NOMO-1 (cell line): ENCODE measurements at regions not wholly inside any gene's neighbourhood (a gene's known extent, or its start where the extent isn't known, plus 50 kb on each side); places are given as distances from the start of the nearest gene placed in this dataset.
A peak's percentile ranks its signal among the peaks of the same experiment; 100 is the strongest.

Experiments used
- DNase-seq, 2 experiments: peaks; one replicate each; lab custom pipeline; 2025; ENCODE audit not compliant: unreplicated experiment in 2 of 2; lab: John Stamatoyannopoulos, UW

DNA sequence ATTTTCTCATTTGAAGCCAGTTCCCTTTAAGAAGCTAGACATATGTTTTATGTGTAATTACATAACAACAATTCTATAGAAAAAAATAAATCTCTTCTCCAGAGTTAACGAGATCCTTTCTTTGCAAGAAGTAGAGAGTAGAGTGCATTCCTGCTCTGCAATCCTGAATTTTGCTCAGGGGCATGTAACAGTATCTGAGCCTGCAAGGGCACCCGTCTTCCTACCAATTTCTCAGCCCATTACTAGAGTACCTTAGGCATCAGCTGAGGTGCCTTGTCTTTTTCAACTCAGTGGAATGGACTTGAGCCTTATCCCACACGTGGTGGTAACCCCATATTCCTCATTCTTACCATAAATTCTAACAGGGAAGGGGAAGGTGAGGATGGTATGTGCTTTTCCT lies 205.9 kb downstream of the IKZF2 start:
- no peak for DNase-seq

DNA sequence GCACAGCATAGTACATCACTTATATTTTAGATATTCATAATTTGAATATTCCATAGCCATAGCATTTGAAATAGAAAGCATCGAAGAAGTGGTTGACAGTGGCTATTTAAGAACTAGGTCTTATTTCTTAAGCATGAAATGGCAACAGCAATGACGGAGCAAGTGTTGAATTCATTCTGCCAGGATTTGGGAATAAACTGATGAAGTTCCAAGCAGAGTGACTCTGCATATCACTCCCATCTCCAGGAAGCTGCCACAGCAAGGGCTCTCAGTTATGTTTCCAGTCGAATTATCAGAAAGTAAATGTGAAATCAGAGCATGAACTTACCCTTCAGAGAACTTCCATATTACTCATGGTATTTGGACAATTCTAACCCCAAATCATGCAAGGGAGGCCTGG lies 208.1 kb downstream of the IKZF2 start:
- DNase-seq: no peak

DNA sequence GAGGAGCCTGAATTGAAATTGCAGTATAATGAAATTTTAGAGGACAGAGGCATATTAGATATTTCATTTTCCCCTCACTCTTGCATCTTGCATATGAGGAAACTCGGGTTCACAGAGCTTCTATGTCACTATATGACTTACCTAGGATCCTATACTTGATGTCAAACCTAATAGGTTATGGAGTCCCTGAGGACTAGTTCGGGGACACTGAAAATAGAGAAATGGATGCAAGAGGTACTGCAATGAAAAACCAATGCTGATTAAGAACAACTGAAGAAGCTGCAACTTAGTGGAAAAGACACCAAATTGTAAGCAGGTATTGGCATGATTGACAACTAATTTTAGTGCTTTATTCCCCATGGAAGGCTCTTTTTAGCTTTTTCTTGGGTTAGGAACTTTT lies 210.1 kb downstream of the IKZF2 start:
- DNase-seq: no peak

DNA sequence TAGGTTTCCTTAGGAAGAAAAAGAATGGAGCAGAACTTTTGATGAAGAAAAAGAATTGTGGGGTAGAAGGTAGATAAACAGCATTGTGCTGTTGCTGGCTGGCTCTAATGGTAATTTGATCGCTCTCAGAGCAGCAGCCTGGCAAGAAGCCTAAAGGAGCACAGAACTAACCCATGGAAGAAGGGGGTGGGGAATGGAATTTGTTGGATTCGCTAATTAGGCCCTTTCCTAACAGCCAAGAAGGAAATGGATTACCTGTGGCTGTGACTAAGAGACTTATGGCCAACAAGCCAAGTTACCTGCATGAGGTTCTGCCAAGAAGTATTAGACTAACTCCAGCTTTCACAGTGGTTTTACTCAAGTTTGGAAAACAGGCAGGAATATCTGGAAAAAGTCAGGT lies 210.6 kb downstream of the IKZF2 start:
- no peak for DNase-seq

DNA sequence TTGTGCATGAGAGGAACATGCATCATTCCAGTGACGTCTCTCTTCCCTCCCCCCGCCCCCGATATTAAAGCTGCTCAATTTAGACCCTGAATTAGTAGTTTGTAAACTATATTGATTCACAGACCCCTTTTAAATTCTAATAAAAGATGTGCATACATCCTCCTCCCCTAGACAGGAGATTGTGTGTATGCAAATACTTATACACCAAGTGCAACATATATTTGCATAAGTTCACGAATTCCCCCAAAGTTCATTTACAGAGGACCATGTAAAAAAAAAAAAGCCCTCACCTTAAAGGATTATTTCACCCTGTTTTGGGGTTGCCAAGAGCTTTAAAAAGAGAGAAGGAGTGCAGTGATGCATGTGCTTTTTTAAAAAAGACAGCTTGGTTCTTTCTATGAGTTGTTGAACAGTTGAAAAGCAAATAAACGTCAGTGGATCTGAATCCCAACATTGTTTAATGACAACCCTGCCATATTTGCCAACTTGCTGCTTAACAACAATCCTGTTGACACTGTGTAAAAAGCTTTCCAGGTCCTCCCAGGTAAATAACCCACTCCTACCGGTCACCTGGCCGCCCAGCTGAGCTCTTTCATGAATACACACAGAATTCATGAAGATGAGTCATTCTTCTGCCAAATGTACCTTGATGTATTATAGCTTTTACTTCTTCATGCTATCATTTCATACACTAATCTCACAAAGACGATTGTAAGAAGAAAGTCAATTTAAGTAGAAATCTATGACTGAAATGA lies 211.5 kb downstream of the IKZF2 start:
- no peak for DNase-seq

DNA sequence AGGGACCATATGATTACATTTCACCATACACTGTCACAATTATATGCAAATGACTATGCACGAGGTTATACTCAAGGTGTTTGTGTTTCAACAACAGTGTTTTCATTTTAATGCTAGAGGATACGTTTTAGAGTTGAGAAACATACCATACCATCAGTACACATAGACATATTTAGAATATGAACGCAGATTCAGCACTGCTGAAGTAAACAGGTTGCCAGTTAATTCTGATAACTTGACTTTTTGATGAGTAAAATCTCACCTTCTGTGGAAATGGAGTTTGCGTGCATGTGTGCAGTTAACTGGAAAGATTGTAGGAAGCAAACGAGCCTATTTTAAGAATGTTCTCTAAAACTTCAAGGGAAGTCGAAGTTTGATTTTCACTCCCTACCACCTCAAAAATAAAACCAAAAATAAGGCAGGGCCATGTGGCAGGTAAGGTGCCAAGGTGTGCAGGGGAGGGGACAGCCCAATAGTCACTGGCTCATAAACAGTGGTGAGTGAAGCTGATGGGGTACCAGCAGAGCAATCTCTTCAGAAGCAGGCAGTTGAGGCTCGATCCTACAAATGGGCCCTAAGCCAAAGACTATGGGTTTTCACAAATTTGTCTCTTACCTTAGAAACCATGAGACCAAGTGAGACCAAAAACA lies 213.1 kb downstream of the IKZF2 start:
- no peak for DNase-seq

DNA sequence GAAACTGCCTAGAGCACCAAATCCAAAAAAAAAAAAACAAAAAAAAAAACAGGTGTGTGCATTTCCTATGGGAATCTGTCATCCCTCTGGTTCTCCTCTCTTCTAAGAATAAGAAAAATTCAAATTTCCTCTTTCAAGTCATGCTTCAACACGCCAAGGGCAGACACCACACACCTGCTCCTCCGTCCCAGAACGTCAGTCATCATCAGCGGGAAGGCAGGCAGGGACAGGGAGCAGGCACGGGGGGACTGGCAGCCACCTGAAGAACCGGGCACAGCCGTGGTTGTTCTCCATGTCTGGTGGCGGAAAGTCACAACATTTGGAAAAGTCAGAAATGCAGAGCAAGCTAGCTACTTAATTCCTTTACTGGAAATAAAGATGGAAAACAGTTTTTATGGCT lies 214.8 kb downstream of the IKZF2 start:
- no peak for DNase-seq

DNA sequence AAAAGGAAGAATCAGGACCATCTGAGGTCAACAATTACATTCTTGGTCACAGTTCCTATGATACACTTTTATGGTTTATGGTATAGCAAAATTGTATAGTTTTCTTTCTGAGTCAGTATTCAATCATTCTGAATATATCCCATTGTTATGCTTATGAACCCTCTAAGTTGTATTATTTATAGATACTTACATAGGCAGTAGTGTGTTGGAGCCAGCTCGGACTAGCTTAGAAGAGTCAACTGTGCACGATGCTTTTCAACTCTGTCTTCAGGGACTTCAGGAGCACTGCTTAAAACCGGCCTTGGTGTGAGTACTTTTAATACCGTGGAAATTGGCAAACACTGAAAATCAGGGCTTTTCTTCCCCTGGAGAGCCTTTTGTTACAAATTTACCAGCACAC lies 215.7 kb downstream of the IKZF2 start:
- DNase-seq: no peak

DNA sequence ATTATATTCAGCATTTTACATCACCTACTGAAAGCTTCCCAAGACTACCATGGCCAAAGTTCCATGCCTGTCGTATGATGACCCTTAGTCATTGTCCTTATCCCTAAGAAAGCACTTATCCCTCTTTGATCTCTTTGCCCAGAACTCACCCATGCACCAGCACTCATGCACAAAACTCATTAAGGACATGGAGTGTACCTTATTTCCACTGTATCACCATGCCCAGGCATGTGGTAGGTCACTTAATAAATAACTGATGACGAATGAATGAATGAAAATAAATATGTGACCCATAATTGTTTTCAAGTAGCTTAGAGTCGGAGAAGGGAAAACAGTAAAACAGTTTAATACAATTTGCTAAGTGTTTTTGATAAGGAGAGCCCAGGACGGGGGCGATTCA lies 220.1 kb downstream of the IKZF2 start:
- no peak for DNase-seq

DNA sequence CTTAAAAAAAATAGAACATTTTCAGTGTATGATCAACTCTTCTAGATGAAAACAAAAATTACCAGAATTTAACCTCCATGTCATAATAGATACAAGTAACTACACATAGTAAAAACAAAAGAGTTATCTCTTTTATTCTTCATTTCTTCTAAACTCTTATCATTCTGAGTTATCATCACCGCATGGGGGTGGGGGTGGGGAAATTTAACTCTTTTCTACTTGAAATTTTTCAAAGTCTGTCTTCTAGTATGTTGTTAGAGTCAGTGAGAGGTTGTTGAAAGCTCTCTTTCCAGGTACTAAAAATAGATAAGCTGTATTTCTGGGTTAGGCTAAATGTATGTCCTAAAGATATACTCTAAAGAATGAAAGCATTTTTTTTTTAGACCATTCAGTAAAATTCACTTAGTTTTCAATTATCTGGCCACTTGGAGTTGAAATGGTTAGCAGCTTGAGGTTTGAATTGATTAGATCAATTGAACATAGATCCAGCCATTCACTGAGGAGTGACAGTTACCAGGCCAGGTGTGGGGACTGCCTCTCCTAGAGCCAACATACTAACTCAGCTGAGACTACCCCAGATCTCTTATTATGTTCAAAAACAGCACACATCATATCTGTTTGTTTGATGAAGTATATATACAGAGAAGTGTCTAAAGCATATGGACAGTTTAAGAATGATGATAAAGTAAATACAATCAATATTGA lies 220.7 kb downstream of the IKZF2 start:
- no peak for DNase-seq

DNA sequence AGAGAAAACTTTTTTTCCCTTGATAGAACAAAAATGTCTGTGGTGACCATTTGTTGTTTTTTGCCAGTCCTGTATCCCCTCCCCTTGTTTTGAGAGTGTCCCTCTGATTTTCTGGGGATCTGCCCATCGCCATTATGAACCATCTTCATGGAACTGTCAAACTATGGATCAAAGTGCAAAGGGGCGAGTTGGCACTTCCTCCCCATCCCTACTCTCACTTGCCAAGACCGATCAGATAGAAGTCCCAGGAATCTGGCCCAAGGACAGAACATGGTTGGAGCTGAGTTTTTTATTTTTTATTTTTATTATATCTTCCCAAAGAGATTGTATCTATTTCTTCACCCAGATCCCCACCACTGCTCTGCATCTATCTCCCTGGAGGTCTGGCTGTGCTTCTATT lies 221.4 kb downstream of the IKZF2 start:
- DNase-seq: no peak

DNA sequence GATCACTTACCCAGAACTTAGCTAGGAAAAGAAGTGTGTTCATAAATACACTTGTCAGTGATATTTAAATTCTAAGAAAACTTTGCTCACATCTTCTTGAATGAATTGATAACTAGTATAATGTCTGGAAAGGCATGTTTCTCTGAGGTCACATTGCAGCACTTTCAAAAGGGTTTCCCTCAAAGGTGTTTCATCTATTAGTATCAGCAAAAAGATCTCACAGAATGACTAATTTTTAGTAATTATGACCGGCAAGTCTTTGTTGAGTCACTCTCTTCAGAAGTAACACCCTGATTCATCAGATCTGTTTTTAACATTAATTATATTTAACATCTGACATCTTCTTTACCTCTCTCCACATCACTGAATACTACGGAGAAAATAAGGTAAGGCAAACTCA lies 222.3 kb downstream of the IKZF2 start:
- no peak for DNase-seq

DNA sequence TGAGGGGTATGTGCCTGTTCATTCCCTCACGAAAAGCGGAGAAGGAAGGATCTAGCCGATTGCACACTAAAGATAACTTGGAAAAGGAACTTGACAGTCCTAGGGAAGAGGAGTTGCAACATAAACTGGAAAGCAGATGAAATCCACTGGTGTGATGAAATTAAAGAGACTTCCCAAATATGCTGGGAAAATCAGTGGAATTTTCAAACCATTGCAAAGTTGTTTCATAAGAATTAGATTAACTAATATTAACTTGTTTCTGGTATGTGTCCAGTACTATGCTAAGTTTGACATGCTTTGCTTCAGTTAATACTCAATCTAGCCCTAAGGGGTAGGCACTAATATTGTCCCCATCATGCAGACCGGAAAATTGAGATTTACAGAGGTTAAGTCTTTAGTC lies 222.7 kb downstream of the IKZF2 start:
- DNase-seq: no peak

DNA sequence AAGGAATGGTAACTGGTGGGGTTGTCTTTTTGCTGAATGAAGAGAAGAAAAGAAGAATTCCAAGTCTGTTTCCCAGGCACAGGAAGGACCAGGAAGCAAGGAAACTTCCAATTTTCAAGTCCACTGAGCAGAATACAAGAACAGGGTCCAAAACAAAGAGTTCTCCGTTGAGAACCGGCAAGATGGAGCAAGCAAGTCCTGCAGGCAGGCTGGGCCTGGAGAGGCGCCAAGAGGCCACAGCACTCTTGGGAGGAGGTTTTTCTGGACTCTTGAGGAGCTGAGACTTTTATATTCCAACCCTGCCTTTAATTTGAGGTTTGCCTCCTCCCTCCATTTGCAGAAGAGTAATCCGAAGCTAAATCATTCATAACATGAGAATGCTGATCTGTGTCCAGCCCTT lies 224.5 kb downstream of the IKZF2 start:
- DNase-seq: no peak

DNA sequence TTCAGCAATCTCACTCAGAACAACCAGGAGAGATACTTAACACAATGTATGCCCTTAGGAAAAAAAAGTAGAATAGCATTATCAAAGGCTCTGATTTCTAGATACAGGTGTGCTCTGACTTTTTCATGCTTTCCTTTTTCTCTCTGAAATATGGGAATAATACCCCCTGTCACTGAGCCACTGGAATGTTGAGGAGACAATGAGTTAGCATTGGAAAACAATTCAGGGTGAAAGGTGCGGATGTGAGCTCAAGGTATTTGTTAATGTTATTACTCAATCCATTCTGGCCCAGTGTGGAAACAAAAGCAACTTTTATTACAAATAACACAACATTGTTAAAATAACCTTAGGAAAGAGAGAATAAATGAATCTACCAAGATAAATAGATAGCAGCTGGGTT lies 228.0 kb downstream of the IKZF2 start:
- DNase-seq: no peak

DNA sequence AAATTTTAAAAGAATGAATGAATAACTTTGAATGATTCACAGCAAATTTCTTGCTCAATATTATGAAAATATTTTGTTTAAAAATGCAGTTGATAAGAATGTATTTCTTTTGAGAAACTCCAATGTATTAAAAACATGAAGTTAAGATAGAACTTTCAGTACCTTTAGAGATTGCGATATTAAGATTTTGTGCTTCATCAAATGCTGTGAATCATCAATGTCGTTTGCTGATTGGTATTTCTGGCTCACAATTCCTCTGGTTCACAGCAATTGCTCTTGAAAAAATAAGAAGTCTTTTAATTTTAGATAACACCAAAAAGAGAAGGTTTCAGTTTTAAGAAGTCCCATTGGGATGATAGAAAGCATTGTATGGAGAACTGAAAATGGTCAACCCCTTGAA lies 228.7 kb downstream of the IKZF2 start:
- DNase-seq: no peak

DNA sequence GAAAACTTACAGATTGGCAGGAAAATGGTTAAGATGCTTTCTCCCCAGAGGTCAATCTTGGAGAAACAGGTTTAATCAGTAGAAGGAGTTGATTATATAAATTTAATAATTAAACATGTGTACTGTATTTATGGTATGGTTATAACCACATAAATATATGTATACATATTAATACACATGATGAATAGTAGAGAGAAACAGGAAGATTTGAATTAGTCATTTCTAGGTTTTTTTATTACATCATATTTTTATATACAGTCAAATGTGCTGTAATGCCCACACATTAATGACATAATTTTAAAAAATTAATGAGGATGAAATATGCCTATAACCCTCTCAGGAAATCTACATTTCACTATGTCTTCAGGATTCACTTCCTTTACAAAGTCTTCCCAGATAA lies 229.7 kb downstream of the IKZF2 start:
- DNase-seq: no peak

DNA sequence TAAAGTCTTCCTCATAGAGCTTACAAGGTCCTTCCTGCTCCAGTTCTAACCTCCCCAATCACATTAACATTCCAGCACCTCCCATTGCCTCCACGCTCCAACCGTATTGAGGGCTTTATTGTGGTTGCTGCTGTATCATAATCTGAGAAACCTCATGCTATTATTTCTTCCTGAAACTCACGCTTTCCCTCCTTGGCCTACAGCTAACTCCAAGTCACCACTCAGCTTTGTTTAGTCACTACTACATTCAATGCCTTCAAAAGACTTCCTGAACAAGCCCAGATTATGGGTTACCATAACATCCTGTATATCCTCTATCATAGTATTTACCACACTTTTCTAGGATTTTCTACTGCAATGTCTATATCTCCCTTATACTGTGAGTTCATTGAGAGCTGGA lies 230.4 kb downstream of the IKZF2 start:
- no peak for DNase-seq

DNA sequence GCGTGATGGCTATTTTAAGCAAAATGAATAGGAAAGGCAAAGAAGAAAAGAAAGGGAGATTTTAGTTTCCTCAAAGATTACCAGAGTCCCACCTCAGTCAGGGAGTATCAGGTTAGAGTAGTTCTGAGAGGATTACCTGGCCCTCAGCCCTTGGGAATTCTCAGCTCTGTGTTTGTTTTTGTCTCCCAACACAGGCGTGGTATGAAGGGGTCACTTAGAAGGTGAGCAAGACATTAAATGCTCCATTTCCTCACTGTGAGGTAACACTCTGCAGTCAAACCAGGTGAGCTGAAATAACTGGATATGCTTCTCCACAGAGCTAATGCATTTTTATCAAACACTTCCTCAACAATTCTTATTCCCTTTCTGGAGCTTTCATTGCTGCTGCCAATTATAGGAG lies 232.2 kb downstream of the IKZF2 start:
- no peak for DNase-seq

DNA sequence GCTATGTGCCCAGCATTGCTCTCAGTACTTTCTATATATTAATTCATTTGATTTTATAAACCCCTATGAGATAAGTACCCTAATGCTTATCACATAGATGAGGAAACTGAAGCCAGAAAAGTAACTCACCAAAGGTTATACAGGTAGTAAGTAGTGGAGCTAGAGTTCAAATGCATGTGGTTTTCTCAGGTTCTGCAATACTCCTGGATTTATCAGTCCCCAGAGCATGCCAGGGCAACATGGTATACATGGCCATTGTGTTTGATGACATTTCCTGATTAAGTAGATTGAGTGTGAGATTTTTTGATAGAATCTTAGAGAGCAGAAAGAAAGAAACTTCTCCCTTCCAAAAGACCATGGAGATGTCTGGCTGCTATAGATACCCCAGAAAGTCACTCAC lies 233.1 kb downstream of the IKZF2 start:
- DNase-seq: no peak

DNA sequence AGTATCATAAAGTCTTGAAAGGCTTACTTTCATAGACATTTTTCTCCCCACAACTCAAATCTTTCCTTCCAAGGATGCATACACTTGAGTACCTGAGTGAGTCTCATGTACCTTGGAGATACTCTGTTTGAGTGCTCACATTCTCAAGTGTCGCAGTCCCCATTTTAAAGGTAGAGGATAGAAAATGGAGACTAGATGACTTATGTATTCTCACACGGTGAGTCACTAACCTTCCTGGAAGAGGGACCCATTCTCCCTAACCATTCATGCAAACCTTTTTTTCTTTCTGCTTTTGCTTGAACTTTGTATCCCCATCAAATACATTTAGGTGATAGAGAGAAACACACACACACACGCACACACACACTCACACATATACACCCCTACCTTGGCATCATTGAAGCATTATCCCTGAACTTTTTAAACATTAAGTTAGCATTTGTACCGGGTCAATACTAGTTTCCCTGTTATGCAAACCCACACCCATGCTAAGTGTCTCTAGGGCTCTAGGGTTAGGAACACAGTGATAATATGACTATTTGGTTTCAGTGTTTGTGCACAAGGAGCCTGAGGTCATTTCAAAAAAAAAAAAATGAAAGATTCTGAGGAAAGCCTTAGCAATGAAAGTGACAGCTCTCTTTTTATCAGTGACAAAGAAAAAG lies 236.2 kb downstream of the IKZF2 start:
- no peak for DNase-seq

DNA sequence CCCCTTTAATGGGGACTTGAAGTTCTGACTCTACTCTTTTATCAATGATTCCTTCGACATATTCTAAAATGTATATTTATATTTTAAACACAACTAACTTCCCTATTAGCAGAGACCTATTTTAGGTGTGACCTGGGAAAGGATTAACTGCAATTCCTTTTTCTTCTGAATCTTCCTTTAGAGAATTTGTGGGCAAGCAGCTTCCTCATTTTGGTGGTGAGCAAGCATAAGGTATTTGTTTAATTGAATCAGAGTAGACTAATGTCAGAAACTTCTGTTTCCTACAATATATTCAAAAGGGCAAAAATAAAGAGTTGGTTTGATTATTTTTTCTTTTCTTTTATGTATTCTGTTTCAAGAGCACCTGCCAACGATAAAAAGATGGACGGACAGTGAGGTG lies 237.0 kb downstream of the IKZF2 start:
- DNase-seq: peak in 1 of 2 experiments; percentile 2
